Mesenchymal stem cell (in vitro differentiated cells and primary cell): ENCODE measurements at regions not wholly inside any gene's neighbourhood (a gene's known extent, or its start where the extent isn't known, plus 50 kb on each side); places are given as distances from the start of the nearest gene placed in this dataset.
"Not testable (repeated sequence)": the region's sequence is repeated elsewhere in the genome, so short reads cannot be mapped to it uniquely, and the experiment has no call there.

Experiments used
- DNase-seq: peaks from one replicate; pipeline ENCODE4 v3.0.0-alpha.2; 2013
- H2AFZ ChIP-seq: one replicate; pipeline ENCODE4 v1.6.1; 2013; ENCODE audit warnings: low read depth, mild to moderate bottlenecking, control low read depth, inconsistent platforms, low read length, moderate library complexity
- H2AK5ac ChIP-seq: 2 replicates; pipeline ENCODE4 v1.6.1; 2013; ENCODE audit warnings: low read length, moderate library complexity, mild to moderate bottlenecking, inconsistent platforms; ENCODE audit not compliant: severe bottlenecking
- H2BK120ac ChIP-seq: one replicate; pipeline ENCODE4 v1.6.1; 2013; ENCODE audit warnings: low read depth, mild to moderate bottlenecking, inconsistent platforms, low read length, moderate library complexity
- H2BK12ac ChIP-seq, 2 experiments: one replicate each; pipeline ENCODE4 v1.6.1; 2013; ENCODE audit warnings: inconsistent platforms in 2 of 2, low read length in 2 of 2, mild to moderate bottlenecking in 2 of 2, moderate library complexity in 2 of 2, control low read depth in 1 of 2
- H2BK15ac ChIP-seq: one replicate; pipeline ENCODE4 v1.6.1; 2013; ENCODE audit warnings: mild to moderate bottlenecking, low read depth, inconsistent platforms; ENCODE audit not compliant: poor library complexity, severe bottlenecking
- H2BK5ac ChIP-seq: 2 replicates; pipeline ENCODE4 v1.6.1; 2013; ENCODE audit warnings: low read depth, mild to moderate bottlenecking, low read length, control low read depth, inconsistent platforms; ENCODE audit not compliant: poor library complexity, severe bottlenecking
- H3K14ac ChIP-seq, 2 experiments: one replicate each; pipeline ENCODE4 v1.6.1; 2013; ENCODE audit warnings: inconsistent platforms in 2 of 2, low read length in 2 of 2, control low read depth in 1 of 2, mild to moderate bottlenecking in 1 of 2, moderate library complexity in 1 of 2
- H3K18ac ChIP-seq, 2 experiments: one replicate each; pipeline ENCODE4 v1.6.1; 2013; ENCODE audit warnings: inconsistent platforms in 2 of 2, low read length in 2 of 2, control low read depth in 1 of 2, low read depth in 1 of 2, mild to moderate bottlenecking in 1 of 2
- H3K23ac ChIP-seq, 2 experiments: one replicate each; pipeline ENCODE4 v1.6.1; 2013; ENCODE audit warnings: inconsistent platforms in 2 of 2, low read length in 2 of 2, mild to moderate bottlenecking in 2 of 2, moderate library complexity in 2 of 2, control low read depth in 1 of 2
- H3K27ac ChIP-seq: 2 replicates; pipeline ENCODE4 v1.5.1; 2013; ENCODE audit warnings: mild to moderate bottlenecking, moderate library complexity, low read length, control low read depth, inconsistent platforms; ENCODE audit not compliant: poor library complexity, severe bottlenecking
- H3K27me3 ChIP-seq, 2 experiments: 2 replicates each; pipeline versions ENCODE4 v1.6.1 to v1.7.0; 2013; ENCODE audit warnings: low read length in 2 of 2, mild to moderate bottlenecking in 2 of 2, moderate library complexity in 2 of 2, control low read depth in 1 of 2, inconsistent platforms in 1 of 2; ENCODE audit not compliant: control insufficient read depth in 1 of 2, insufficient read depth in 1 of 2
- H3K36me3 ChIP-seq, 2 experiments: 2 replicates each; pipeline versions ENCODE4 v1.6.1 to v1.7.0; 2013; ENCODE audit warnings: low read length in 2 of 2, control low read depth in 1 of 2, inconsistent platforms in 1 of 2, low read depth in 1 of 2, mild to moderate bottlenecking in 1 of 2; ENCODE audit not compliant: insufficient read depth in 2 of 2, control insufficient read depth in 1 of 2
- H3K4ac ChIP-seq, 2 experiments: one replicate each; pipeline ENCODE4 v1.6.1; 2013; ENCODE audit warnings: inconsistent platforms in 2 of 2, low read length in 2 of 2, mild to moderate bottlenecking in 2 of 2, moderate library complexity in 2 of 2, control low read depth in 1 of 2, low read depth in 1 of 2
- H3K4me1 ChIP-seq: 2 replicates; pipeline ENCODE4 v1.6.1; 2013; ENCODE audit warnings: low read depth, low read length, control low read depth; ENCODE audit not compliant: control insufficient read depth, insufficient read depth
- H3K4me2 ChIP-seq: 2 replicates; pipeline ENCODE4 v1.6.1; 2013; ENCODE audit warnings: low read length, mild to moderate bottlenecking, inconsistent platforms; ENCODE audit not compliant: poor library complexity, severe bottlenecking
- H3K4me3 ChIP-seq, 2 experiments: 2 replicates each; pipeline versions ENCODE4 v1.5.1 to v1.7.0; 2013; ENCODE audit warnings: low read length in 2 of 2, mild to moderate bottlenecking in 2 of 2, control low read depth in 1 of 2, low read depth in 1 of 2; ENCODE audit not compliant: insufficient read depth in 1 of 2
- H3K79me1 ChIP-seq: replicated peaks from 2 replicates; pipeline ENCODE4 v1.6.1; 2013; ENCODE audit warnings: mild to moderate bottlenecking, control low read depth, low read length, inconsistent platforms; ENCODE audit not compliant: poor library complexity, severe bottlenecking
- H3K9ac ChIP-seq: 2 replicates; pipeline ENCODE4 v1.7.0; 2013; ENCODE audit warnings: mild to moderate bottlenecking, low read length, moderate library complexity
- H3K9me3 ChIP-seq: 2 replicates; pipeline ENCODE4 v1.7.0; 2013; ENCODE audit warnings: mild to moderate bottlenecking, low read length; ENCODE audit not compliant: control insufficient read depth
- H4K8ac ChIP-seq: one replicate; pipeline ENCODE4 v1.6.1; 2013; ENCODE audit warnings: inconsistent platforms, mild to moderate bottlenecking, low read length, moderate library complexity
- H4K91ac ChIP-seq: one replicate; pipeline ENCODE4 v1.6.1; 2013; ENCODE audit warnings: mild to moderate bottlenecking, low read length, inconsistent platforms
- WGBS: methylation state at CpG from one replicate; pipeline ENCODE4 v1.1.7; 2013; ENCODE audit warnings: mixed read lengths; 5-methylcytosine and 5-hydroxymethylcytosine counted together

- no peak overlapping the region for H3K4me2 ChIP-seq
Measured at GRCh38 chr14:98006008-98006407, 1208.8 kb downstream of the VRK1 start.

GRCh38 chr14:98008381-98009113 lies 1211.4 kb downstream of the VRK1 start:
- no peak overlapping the region for H2BK12ac ChIP-seq
- H3K4ac ChIP-seq = no peak overlapping the region
- no peak overlapping the region for H4K8ac ChIP-seq
- H3K23ac ChIP-seq = no peak overlapping the region
- H3K14ac ChIP-seq = no peak overlapping the region
- no peaks in the 10 kb centered on the region for H3K27me3 ChIP-seq
- no peak overlapping the region for H4K91ac ChIP-seq
- H2BK15ac ChIP-seq = no peak overlapping the region
- H2AFZ ChIP-seq = no peak overlapping the region
- WGBS = 74% methylated on average over 3 of the region's 4 CpGs
- H3K36me3 ChIP-seq = no peaks in the 10 kb centered on the region
- no peak overlapping the region for H3K4me3 ChIP-seq
- H2BK120ac ChIP-seq = no peak overlapping the region
- H3K9me3 ChIP-seq = no peaks in the 10 kb centered on the region
- no peak overlapping the region for H3K4me2 ChIP-seq
- H3K9ac ChIP-seq = no peak overlapping the region
- no peak overlapping the region for H2BK5ac ChIP-seq
- H2AK5ac ChIP-seq = no peak overlapping the region
- no peaks in the 10 kb centered on the region for H3K4me1 ChIP-seq
- H3K27ac ChIP-seq = no peak overlapping the region
- H3K18ac ChIP-seq = no peak overlapping the region
- no peak for DNase-seq
- H3K79me1 ChIP-seq = no peaks in the 10 kb centered on the region

More at GRCh38 chr14:98006008-98006407, 1208.8 kb downstream of the VRK1 start:
- no peak overlapping the region for H3K9ac ChIP-seq
- no peaks in the 10 kb centered on the region for H3K36me3 ChIP-seq
- no peak overlapping the region for H2BK12ac ChIP-seq
- H2BK120ac ChIP-seq = no peak overlapping the region
- H4K8ac ChIP-seq = no peak overlapping the region
- no peak overlapping the region for H3K4me3 ChIP-seq
- no peak overlapping the region for H2BK15ac ChIP-seq
- no peak overlapping the region for H4K91ac ChIP-seq
- no peak overlapping the region for H3K14ac ChIP-seq
- WGBS = 89% methylated on average over 7 of the region's 7 CpGs
- DNase-seq = no peak
- no peaks in the 10 kb centered on the region for H3K9me3 ChIP-seq
- H3K23ac ChIP-seq = no peak overlapping the region
- no peaks in the 10 kb centered on the region for H3K27me3 ChIP-seq
- H2AK5ac ChIP-seq = no peak overlapping the region
- H2AFZ ChIP-seq = no peak overlapping the region
- H3K4me1 ChIP-seq = no peaks in the 10 kb centered on the region
- no peak overlapping the region for H3K18ac ChIP-seq
- H3K4ac ChIP-seq = no peak overlapping the region
- H2BK5ac ChIP-seq = no peak overlapping the region
- H3K79me1 ChIP-seq = no peaks in the 10 kb centered on the region
- no peak overlapping the region for H3K27ac ChIP-seq

GRCh38 chr14:98009177-98009576 lies 1212.0 kb downstream of the VRK1 start:
- H2AK5ac ChIP-seq, H4K8ac ChIP-seq: not testable (repeated sequence)
- WGBS = 72% methylated on average over 2 of the region's 3 CpGs

GRCh38 chr14:98010784-98011183 lies 1213.6 kb downstream of the VRK1 start:
- Histone ChIP-seq H3K27me3 (no peaks in the 10 kb centered on the region), H3K9ac (no peak overlapping the region), H3K9me3 (no peaks in the 10 kb centered on the region), H3K4ac (no peak overlapping the region), H4K91ac (no peak overlapping the region), H2BK5ac (no peak overlapping the region), H2BK12ac (no peak overlapping the region), H3K4me1 (no peaks in the 10 kb centered on the region), H3K18ac (no peak overlapping the region), H2BK15ac (no peak overlapping the region), H3K4me2 (no peak overlapping the region), H3K4me3 (no peak overlapping the region), H2BK120ac (no peak overlapping the region), H4K8ac (no peak overlapping the region), H3K79me1 (no peaks in the 10 kb centered on the region), H3K27ac (no peak overlapping the region), H3K14ac (no peak overlapping the region), H2AFZ (no peak overlapping the region), H3K23ac (no peak overlapping the region), H3K36me3 (no peaks in the 10 kb centered on the region), H2AK5ac (no peak overlapping the region)
- 94% methylated on average over 2 of the region's 2 CpGs for WGBS
- DNase-seq = no peak

More at GRCh38 chr14:98009177-98009576, 1212.0 kb downstream of the VRK1 start:
- not testable (repeated sequence) for H3K9ac ChIP-seq, H3K4ac ChIP-seq, H3K79me1 ChIP-seq, H3K14ac ChIP-seq, H3K36me3 ChIP-seq, H3K4me1 ChIP-seq, H3K9me3 ChIP-seq, H2BK12ac ChIP-seq, H3K4me3 ChIP-seq, H2AFZ ChIP-seq, H3K18ac ChIP-seq, H2BK120ac ChIP-seq, H3K4me2 ChIP-seq, H2BK5ac ChIP-seq, H3K27me3 ChIP-seq, H3K23ac ChIP-seq, H4K91ac ChIP-seq, DNase-seq, H2BK15ac ChIP-seq, H3K27ac ChIP-seq
